ENCODE measurements at regions not wholly inside any gene's neighbourhood (a gene's known extent, or its start where the extent isn't known, plus 50 kb on each side); places are given as distances from the start of the nearest gene placed in this dataset.

DNA sequence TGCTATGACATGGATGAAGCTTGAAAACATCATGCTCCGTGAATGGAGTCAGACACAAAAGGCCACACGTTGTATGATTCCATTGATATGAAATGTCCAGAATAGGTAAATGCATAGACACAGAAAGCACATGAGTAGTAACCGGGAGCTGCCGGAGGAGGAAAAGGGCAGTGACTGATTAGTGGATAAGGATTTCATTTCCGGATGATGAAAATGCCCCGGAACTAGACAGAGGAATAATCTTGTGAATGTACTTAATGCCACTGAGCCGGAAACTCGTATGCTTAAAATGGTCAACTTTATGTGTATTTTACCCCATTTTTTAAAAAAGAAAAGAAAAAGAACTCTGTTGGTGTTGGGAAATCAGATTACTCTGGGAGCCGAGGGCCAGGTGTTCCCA, 112.7 kb upstream of the FAM9B start:
- Histone ChIP-seq H3K27me3 (ENCODE audit: insufficient read depth, low read depth) (no peaks in the 10 kb centered on the region), H2AFZ (ENCODE audit: low read depth) (no peak overlapping the region), H3K4me3 (IDR thresholded peaks at IDR 0.05; ENCODE audit: insufficient read depth, low read depth, low read length) (no peak overlapping the region), H3K79me2 (ENCODE audit: insufficient read depth, low read depth) (no peaks in the 10 kb centered on the region), H4K20me1 (ENCODE audit: insufficient read depth) (no peaks in the 10 kb centered on the region), H3K4me2 (no peak overlapping the region), H3K4me1 (ENCODE audit: low read depth, poor library complexity, severe bottlenecking) (no peaks in the 10 kb centered on the region), H3K27ac (no peak overlapping the region), H3K9ac (no peak overlapping the region), H3K36me3 (ENCODE audit: insufficient read depth) (no peaks in the 10 kb centered on the region)
- TF ChIP-seq, protein P1, sequence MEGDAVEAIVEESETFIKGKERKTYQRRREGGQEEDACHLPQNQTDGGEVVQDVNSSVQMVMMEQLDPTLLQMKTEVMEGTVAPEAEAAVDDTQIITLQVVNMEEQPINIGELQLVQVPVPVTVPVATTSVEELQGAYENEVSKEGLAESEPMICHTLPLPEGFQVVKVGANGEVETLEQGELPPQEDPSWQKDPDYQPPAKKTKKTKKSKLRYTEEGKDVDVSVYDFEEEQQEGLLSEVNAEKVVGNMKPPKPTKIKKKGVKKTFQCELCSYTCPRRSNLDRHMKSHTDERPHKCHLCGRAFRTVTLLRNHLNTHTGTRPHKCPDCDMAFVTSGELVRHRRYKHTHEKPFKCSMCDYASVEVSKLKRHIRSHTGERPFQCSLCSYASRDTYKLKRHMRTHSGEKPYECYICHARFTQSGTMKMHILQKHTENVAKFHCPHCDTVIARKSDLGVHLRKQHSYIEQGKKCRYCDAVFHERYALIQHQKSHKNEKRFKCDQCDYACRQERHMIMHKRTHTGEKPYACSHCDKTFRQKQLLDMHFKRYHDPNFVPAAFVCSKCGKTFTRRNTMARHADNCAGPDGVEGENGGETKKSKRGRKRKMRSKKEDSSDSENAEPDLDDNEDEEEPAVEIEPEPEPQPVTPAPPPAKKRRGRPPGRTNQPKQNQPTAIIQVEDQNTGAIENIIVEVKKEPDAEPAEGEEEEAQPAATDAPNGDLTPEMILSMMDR (conservative IDR thresholded peaks at IDR 0.05; ENCODE audit: low read depth, low read length) = no peak

DNA sequence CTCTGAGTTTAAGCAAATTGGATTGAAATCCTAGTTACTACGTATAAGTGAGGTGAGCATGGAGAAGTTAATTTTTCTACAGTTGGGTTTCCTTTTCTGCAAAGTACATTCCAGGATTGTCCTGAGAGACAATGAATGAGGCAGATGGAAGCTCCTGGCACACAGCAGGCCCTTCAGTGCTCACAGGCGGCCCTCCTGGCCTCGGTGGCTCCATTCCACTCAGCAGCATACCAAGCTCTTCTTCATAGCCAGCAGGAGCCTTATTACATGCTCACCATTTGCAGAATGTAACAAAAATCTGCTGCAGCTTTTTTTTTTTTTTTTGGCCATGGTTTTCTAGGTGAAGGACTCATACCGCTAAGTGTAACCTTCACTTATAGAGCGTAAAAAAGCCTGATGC, 113.2 kb upstream of the FAM9B start:
- no peak overlapping the region for H3K4me3 ChIP-seq (IDR thresholded peaks at IDR 0.05; ENCODE audit: insufficient read depth, low read depth, low read length)
- H3K4me2 ChIP-seq = no peak overlapping the region
- no peaks in the 10 kb centered on the region for H3K36me3 ChIP-seq (ENCODE audit: insufficient read depth)
- TF ChIP-seq, protein P1 (conservative IDR thresholded peaks at IDR 0.05; ENCODE audit: low read depth, low read length) = no peak
- H3K27me3 ChIP-seq (ENCODE audit: insufficient read depth, low read depth) = no peaks in the 10 kb centered on the region
- H3K79me2 ChIP-seq (ENCODE audit: insufficient read depth, low read depth) = no peaks in the 10 kb centered on the region
- H3K4me1 ChIP-seq (ENCODE audit: low read depth, poor library complexity, severe bottlenecking) = no peaks in the 10 kb centered on the region
- H2AFZ ChIP-seq (ENCODE audit: low read depth) = no peak overlapping the region
- no peaks in the 10 kb centered on the region for H4K20me1 ChIP-seq (ENCODE audit: insufficient read depth)
- H3K9ac ChIP-seq = no peak overlapping the region
- H3K27ac ChIP-seq = no peak overlapping the region

DNA sequence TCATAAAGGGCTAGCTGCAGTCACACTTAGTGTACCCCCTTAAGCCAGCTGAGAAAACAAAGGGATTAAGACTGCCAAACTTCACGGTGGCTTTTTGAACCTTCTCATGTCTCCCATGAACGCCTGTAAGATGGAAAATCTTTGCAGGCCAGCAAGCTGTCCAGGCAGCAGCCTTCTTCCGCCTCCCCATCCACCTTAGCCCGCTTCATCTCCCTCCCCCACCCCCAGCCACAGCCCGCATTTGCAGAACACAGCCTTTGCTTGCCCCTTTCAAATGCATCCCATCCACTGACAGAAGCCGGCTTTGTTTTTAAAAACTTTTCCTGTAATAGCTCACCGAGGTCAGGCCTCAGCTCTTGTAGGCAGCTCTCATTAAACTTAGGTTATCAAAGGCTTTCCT, 113.8 kb upstream of the FAM9B start:
- H3K9ac ChIP-seq = no peak overlapping the region
- H2AFZ ChIP-seq (ENCODE audit: low read depth) = no peak overlapping the region
- no peaks in the 10 kb centered on the region for H3K27me3 ChIP-seq (ENCODE audit: insufficient read depth, low read depth)
- no peaks in the 10 kb centered on the region for H4K20me1 ChIP-seq (ENCODE audit: insufficient read depth)
- H3K4me3 ChIP-seq (IDR thresholded peaks at IDR 0.05; ENCODE audit: insufficient read depth, low read depth, low read length) = no peak overlapping the region
- no peaks in the 10 kb centered on the region for H3K79me2 ChIP-seq (ENCODE audit: insufficient read depth, low read depth)
- H3K36me3 ChIP-seq (ENCODE audit: insufficient read depth) = no peaks in the 10 kb centered on the region
- TF ChIP-seq, protein P1 (conservative IDR thresholded peaks at IDR 0.05; ENCODE audit: low read depth, low read length) = no peak
- no peak overlapping the region for H3K4me2 ChIP-seq
- no peak overlapping the region for H3K27ac ChIP-seq
- no peaks in the 10 kb centered on the region for H3K4me1 ChIP-seq (ENCODE audit: low read depth, poor library complexity, severe bottlenecking)

DNA sequence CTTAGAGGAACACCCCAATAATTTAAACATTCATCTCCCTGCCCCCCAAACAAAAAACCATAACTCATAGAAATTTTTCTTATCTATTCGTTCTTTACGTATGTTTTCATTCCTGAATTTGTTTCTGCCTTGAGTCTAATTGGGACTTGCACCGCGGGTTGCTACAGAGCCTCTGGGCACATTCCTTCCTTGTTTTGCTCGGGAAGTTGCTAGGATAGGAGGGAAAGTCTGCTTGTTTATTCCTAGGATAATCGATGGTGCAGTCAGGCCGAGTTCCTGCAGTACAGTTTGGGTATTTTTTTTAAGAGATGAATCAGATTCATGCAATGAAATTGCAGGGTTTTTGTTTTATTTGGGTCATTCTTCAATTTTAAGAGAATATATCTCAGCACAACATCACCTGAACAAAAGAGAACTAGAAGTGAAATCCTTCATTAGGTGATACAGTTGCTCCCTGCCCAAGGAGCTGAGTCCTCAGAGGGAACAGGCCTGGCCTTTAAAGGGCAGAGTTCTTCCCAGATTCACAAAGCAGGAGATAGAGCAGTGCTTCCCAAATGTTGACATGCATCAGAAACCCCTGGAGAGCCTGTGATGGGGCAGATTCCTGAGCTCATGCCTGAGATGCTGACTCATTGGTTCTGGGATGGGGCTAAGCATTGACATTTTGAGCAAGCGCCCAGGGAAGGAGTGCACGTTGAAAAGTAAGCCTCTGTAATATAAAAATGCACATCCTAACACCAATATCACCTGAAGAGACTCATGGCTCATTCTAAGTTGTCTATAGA, 114.9 kb upstream of the FAM9B start:
- no peak overlapping the region for H3K9ac ChIP-seq
- no peaks in the 10 kb centered on the region for H3K4me1 ChIP-seq (ENCODE audit: low read depth, poor library complexity, severe bottlenecking)
- no peaks in the 10 kb centered on the region for H3K36me3 ChIP-seq (ENCODE audit: insufficient read depth)
- H4K20me1 ChIP-seq (ENCODE audit: insufficient read depth) = no peaks in the 10 kb centered on the region
- H3K27ac ChIP-seq = no peak overlapping the region
- no peak overlapping the region for H3K4me3 ChIP-seq (IDR thresholded peaks at IDR 0.05; ENCODE audit: insufficient read depth, low read depth, low read length)
- no peaks in the 10 kb centered on the region for H3K27me3 ChIP-seq (ENCODE audit: insufficient read depth, low read depth)
- no peaks in the 10 kb centered on the region for H3K79me2 ChIP-seq (ENCODE audit: insufficient read depth, low read depth)
- H2AFZ ChIP-seq (ENCODE audit: low read depth) = no peak overlapping the region
- TF ChIP-seq, protein P1 (conservative IDR thresholded peaks at IDR 0.05; ENCODE audit: low read depth, low read length) = no peak
- H3K4me2 ChIP-seq = no peak overlapping the region
